ENCODE measurements at regions not wholly inside any gene's neighbourhood (a gene's known extent, or its start where the extent isn't known, plus 50 kb on each side); places are given as distances from the start of the nearest gene placed in this dataset.

DNA sequence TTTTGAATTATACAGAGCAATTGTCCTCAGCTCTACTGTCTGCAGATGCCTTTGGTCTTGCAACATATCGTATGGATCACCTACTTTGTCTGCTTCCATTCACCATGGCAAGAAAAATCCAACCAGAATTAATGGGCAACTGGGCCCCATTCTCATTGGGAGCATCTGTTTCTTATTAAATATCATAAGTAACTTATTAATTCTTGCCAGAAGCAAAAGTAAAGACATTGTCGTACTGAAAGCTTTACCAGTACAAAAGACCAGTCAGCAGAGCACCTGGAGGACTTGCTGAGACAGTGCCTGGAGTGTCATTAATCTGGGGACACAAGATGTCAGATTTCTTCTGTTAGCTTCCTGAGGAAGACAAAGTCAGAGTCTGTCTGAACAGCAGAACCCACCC, 404.5 kb downstream of the INHBA start:
- no peak overlapping the region for H2AFZ ChIP-seq (ENCODE audit: low read depth, low read length)
- TF ChIP-seq TAF1 (IDR thresholded peaks at IDR 0.05; ENCODE audit: low read depth), result no peak
- no peak for TF ChIP-seq SMC3 (conservative IDR thresholded peaks at IDR 0.05; ENCODE audit: poor library complexity)
- TF ChIP-seq, protein P1, sequence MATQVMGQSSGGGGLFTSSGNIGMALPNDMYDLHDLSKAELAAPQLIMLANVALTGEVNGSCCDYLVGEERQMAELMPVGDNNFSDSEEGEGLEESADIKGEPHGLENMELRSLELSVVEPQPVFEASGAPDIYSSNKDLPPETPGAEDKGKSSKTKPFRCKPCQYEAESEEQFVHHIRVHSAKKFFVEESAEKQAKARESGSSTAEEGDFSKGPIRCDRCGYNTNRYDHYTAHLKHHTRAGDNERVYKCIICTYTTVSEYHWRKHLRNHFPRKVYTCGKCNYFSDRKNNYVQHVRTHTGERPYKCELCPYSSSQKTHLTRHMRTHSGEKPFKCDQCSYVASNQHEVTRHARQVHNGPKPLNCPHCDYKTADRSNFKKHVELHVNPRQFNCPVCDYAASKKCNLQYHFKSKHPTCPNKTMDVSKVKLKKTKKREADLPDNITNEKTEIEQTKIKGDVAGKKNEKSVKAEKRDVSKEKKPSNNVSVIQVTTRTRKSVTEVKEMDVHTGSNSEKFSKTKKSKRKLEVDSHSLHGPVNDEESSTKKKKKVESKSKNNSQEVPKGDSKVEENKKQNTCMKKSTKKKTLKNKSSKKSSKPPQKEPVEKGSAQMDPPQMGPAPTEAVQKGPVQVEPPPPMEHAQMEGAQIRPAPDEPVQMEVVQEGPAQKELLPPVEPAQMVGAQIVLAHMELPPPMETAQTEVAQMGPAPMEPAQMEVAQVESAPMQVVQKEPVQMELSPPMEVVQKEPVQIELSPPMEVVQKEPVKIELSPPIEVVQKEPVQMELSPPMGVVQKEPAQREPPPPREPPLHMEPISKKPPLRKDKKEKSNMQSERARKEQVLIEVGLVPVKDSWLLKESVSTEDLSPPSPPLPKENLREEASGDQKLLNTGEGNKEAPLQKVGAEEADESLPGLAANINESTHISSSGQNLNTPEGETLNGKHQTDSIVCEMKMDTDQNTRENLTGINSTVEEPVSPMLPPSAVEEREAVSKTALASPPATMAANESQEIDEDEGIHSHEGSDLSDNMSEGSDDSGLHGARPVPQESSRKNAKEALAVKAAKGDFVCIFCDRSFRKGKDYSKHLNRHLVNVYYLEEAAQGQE (IDR thresholded peaks at IDR 0.05; ENCODE audit: borderline replicate concordance), result no peak
- no peak for TF ChIP-seq POLR2AphosphoS5 (IDR thresholded peaks at IDR 0.05)
- no peak for TF ChIP-seq EZH2 (IDR thresholded peaks at IDR 0.05; ENCODE audit: borderline replicate concordance, insufficient read depth, low read length, poor library complexity, severe bottlenecking)
- no peak for TF ChIP-seq EP300 (conservative IDR thresholded peaks at IDR 0.05; ENCODE audit: poor library complexity, severe bottlenecking)
- TF ChIP-seq RAD21 (conservative IDR thresholded peaks at IDR 0.05), result no peak
- TF ChIP-seq, protein P2, sequence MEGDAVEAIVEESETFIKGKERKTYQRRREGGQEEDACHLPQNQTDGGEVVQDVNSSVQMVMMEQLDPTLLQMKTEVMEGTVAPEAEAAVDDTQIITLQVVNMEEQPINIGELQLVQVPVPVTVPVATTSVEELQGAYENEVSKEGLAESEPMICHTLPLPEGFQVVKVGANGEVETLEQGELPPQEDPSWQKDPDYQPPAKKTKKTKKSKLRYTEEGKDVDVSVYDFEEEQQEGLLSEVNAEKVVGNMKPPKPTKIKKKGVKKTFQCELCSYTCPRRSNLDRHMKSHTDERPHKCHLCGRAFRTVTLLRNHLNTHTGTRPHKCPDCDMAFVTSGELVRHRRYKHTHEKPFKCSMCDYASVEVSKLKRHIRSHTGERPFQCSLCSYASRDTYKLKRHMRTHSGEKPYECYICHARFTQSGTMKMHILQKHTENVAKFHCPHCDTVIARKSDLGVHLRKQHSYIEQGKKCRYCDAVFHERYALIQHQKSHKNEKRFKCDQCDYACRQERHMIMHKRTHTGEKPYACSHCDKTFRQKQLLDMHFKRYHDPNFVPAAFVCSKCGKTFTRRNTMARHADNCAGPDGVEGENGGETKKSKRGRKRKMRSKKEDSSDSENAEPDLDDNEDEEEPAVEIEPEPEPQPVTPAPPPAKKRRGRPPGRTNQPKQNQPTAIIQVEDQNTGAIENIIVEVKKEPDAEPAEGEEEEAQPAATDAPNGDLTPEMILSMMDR (IDR thresholded peaks at IDR 0.05; ENCODE audit: poor library complexity, severe bottlenecking), result no peak
- H3F3A ChIP-seq (ENCODE audit: insufficient read depth, low read length, poor library complexity, severe bottlenecking), result no peaks in the 10 kb centered on the region
- no peak overlapping the region for H3K4me2 ChIP-seq (ENCODE audit: low read length)
- no peaks in the 10 kb centered on the region for H3K79me2 ChIP-seq (replicated peaks; ENCODE audit: insufficient read depth, low read length)
- no peaks in the 10 kb centered on the region for H3K9me2 ChIP-seq (ENCODE audit: insufficient read depth, low read length)
- no peaks in the 10 kb centered on the region for H3K27me3 ChIP-seq (ENCODE audit: insufficient read depth, low read depth, low read length)
- no peak overlapping the region for H3K4me3 ChIP-seq (ENCODE audit: low read length)
- H4K20me1 ChIP-seq (ENCODE audit: insufficient read depth), result no peaks in the 10 kb centered on the region
- no peak overlapping the region for H3K9ac ChIP-seq (ENCODE audit: low read length)
- H3K27ac ChIP-seq (ENCODE audit: low read length), result no peak overlapping the region
- H3K9me3 ChIP-seq (ENCODE audit: low read length), result no peaks in the 10 kb centered on the region
- no peaks in the 10 kb centered on the region for H3K36me3 ChIP-seq (ENCODE audit: insufficient read depth, low read length)

DNA sequence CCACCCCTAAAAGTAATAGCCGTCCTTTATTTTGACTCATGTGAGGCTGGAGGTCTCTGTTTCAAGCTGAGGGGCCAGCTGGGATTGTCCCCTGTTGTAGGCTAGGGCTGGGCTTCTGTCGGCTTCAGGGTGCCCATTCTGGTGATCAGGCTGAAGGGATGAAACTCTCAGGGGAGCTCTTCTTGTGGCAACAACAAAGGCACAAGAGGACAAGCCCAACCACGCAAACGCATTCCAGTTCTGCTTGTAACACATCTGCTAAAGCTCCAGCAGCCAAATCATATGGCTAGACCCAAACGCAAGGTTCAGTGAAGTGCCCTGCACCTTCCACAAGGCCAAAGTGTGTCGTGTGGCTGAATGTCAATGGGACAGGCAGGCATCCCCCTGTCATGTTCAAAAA, 405.7 kb downstream of the INHBA start:
- Histone ChIP-seq H3K9ac (ENCODE audit: low read length) (no peak overlapping the region), H2AFZ (ENCODE audit: low read depth, low read length) (no peak overlapping the region), H3F3A (ENCODE audit: insufficient read depth, low read length, poor library complexity, severe bottlenecking) (no peaks in the 10 kb centered on the region), H4K20me1 (ENCODE audit: insufficient read depth) (no peaks in the 10 kb centered on the region), H3K27ac (ENCODE audit: low read length) (no peak overlapping the region), H3K36me3 (ENCODE audit: insufficient read depth, low read length) (no peaks in the 10 kb centered on the region), H3K9me2 (ENCODE audit: insufficient read depth, low read length) (no peaks in the 10 kb centered on the region), H3K9me3 (ENCODE audit: low read length) (no peaks in the 10 kb centered on the region), H3K79me2 (replicated peaks; ENCODE audit: insufficient read depth, low read length) (no peaks in the 10 kb centered on the region), H3K4me2 (ENCODE audit: low read length) (no peak overlapping the region), H3K27me3 (ENCODE audit: insufficient read depth, low read depth, low read length) (no peaks in the 10 kb centered on the region), H3K4me3 (ENCODE audit: low read length) (no peak overlapping the region)
- TF ChIP-seq SMC3 (conservative IDR thresholded peaks at IDR 0.05; ENCODE audit: poor library complexity), result no peak
- TF ChIP-seq, protein P1 (IDR thresholded peaks at IDR 0.05; ENCODE audit: borderline replicate concordance), result no peak
- TF ChIP-seq EZH2 (IDR thresholded peaks at IDR 0.05; ENCODE audit: borderline replicate concordance, insufficient read depth, low read length, poor library complexity, severe bottlenecking), result no peak
- no peak for TF ChIP-seq EP300 (conservative IDR thresholded peaks at IDR 0.05; ENCODE audit: poor library complexity, severe bottlenecking)
- TF ChIP-seq MXI1 (conservative IDR thresholded peaks at IDR 0.05; ENCODE audit: poor library complexity, severe bottlenecking), result no peak
- no peak for TF ChIP-seq RAD21 (conservative IDR thresholded peaks at IDR 0.05)
- TF ChIP-seq, protein P2 (IDR thresholded peaks at IDR 0.05; ENCODE audit: poor library complexity, severe bottlenecking), result no peak
- no peak for TF ChIP-seq TAF1 (IDR thresholded peaks at IDR 0.05; ENCODE audit: low read depth)
- no peak for TF ChIP-seq POLR2AphosphoS5 (IDR thresholded peaks at IDR 0.05)

All from neural cell (in vitro differentiated cells).